ENCODE measurements at regions not wholly inside any gene's neighbourhood (a gene's known extent, or its start where the extent isn't known, plus 50 kb on each side); places are given as distances from the start of the nearest gene placed in this dataset.

DNA sequence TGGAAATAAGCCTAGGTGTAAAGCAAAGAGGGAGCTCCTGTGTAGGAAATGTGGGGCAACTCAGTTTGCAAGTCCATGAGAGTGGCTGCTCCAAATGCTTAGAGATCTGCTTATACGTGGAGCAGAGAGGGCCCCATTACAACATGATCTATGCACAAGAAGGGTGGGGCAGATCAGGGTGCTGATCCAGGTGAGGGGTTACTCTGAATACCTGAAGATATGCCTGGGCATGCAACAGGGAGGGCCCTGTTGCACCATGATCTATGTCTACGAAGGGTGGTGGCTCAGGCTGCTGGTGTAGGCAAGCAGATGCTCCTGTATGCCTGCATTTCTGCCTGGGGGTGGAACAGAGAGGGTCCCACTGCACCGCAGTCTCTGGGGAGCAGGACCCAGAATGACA, 1121.2 kb downstream of the RAPGEF2 start (continued):
- TF ChIP-seq BACH1 (IDR thresholded peaks at IDR 0.05; ENCODE audit: low read length) (no peak), PHF8 (conservative IDR thresholded peaks at IDR 0.05; ENCODE audit: low read depth, low read length) (no peak), CHD2 (IDR thresholded peaks at IDR 0.05; ENCODE audit: low read length) (no peak), RXRA (IDR thresholded peaks at IDR 0.05; ENCODE audit: insufficient read depth, low read depth, low read length) (no peak)

Measured in H1 (cell line).